Mucosa of descending colon (tissue), 3 donors: ENCODE measurements at regions not wholly inside any gene's neighbourhood (a gene's known extent, or its start where the extent isn't known, plus 50 kb on each side); places are given as distances from the start of the nearest gene placed in this dataset.
"Not testable (repeated sequence)": the region's sequence is repeated elsewhere in the genome, so short reads cannot be mapped to it uniquely, and the experiment has no call there.

Experiments
- ATAC-seq: fragments of 200-7000 bp; cut with Tn5 transposase; one replicate; pipeline ENCODE4 v1.9.1; 2020; ENCODE audit warnings: mild to moderate bottlenecking, moderate library complexity
- DNase-seq, 3 donors: peaks; one replicate each; pipeline ENCODE4 v3.0.0-alpha.2; 2020
- H3K36me3 ChIP-seq: fragments of 200-600 bp; one replicate; pipeline ENCODE4 v1.8.0; 2021; ENCODE audit warnings: low read depth, mild to moderate bottlenecking
- H3K4me1 ChIP-seq: fragments of 200-600 bp; one replicate; pipeline ENCODE4 v1.8.0; 2021; ENCODE audit warnings: low read depth, mild to moderate bottlenecking
- H3K4me3 ChIP-seq: fragments of 200-600 bp; one replicate; pipeline ENCODE4 v1.8.0; 2021; ENCODE audit warnings: mild to moderate bottlenecking
- H3K9me3 ChIP-seq: fragments of 200-600 bp; one replicate; pipeline ENCODE4 v1.8.0; 2021; ENCODE audit warnings: mild to moderate bottlenecking
- CTCF ChIP-seq: fragments of 200-600 bp; IDR thresholded peaks from one replicate; pipeline ENCODE4 v1.8.0; 2022; ENCODE audit warnings: antibody characterized with exemption, mild to moderate bottlenecking
- intact Hi-C, 2 donors: fragments of 100-400 bp; cut with DNase I in 1 of 2; cut with micrococcal nuclease in 1 of 2; formaldehyde crosslinking; loops; one replicate each; pipeline versions ENCODE4 v1.11.0 to v1.11.1; 2022; cut with DNase I, micrococcal nuclease
- donor health status: DM: no; HTN: no; CAD: no; lungs with moderate emphysema.
- donor health status: DM: no; HTN: no; CAD: no.
- donor health status: DM: no; HTN: yes; CAD: no.

DNA sequence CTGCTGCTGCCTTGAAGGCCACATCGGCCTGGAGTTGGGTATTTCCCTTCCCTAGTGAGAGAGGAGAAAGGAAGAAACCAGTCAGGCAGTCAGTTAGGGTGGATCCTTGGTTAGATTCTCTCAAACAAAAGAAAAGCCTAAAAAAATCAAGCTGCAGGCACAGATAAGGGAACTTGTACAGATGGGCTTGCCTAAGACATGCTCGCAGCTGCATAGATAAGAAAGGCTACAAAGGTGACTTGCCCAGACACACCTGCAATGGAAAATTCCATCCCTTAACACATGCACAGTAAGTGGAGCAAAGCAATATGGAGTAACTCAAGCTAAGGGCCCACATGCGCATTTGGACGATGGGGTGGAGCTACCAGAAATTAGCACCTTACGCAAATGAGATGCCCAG lies 199.7 kb upstream of the ARPP21 start:
- no peak overlapping the region for H3K4me3 ChIP-seq
- H3K36me3 ChIP-seq = no peaks in the 10 kb centered on the region
- no peak for DNase-seq
- TF ChIP-seq CTCF = no peak
- no peaks in the 10 kb centered on the region for H3K9me3 ChIP-seq
- no peaks in the 10 kb centered on the region for H3K4me1 ChIP-seq
- intact Hi-C loops = no loop called here
- no peak for ATAC-seq

- no peak for ATAC-seq
Measured at GRCh38 chr3:35440826-35441225, 198.5 kb upstream of the ARPP21 start.

GRCh38 chr3:35446896-35447295 lies 192.4 kb upstream of the ARPP21 start:
- no peak overlapping the region for H3K4me3 ChIP-seq
- no peak for ATAC-seq
- intact Hi-C loops = no loop called here
- DNase-seq = no peak
- H3K9me3 ChIP-seq = no peaks in the 10 kb centered on the region
- no peaks in the 10 kb centered on the region for H3K4me1 ChIP-seq
- no peak for TF ChIP-seq CTCF
- H3K36me3 ChIP-seq = no peaks in the 10 kb centered on the region

More at GRCh38 chr3:35440826-35441225, 198.5 kb upstream of the ARPP21 start:
- no peak for DNase-seq
- no peaks in the 10 kb centered on the region for H3K36me3 ChIP-seq
- no peaks in the 10 kb centered on the region for H3K4me1 ChIP-seq
- intact Hi-C loops = no loop called here
- no peak for TF ChIP-seq CTCF
- H3K4me3 ChIP-seq = no peak overlapping the region
- H3K9me3 ChIP-seq = no peaks in the 10 kb centered on the region

- no peak for ATAC-seq
- Histone ChIP-seq H3K4me1 (no peaks in the 10 kb centered on the region), H3K9me3 (no peaks in the 10 kb centered on the region), H3K4me3 (no peak overlapping the region), H3K36me3 (no peaks in the 10 kb centered on the region)
- intact Hi-C loops = no loop called here
- no peak for TF ChIP-seq CTCF
- no peak for DNase-seq
Measured at GRCh38 chr3:35448121-35448520, 191.2 kb upstream of the ARPP21 start.

DNA sequence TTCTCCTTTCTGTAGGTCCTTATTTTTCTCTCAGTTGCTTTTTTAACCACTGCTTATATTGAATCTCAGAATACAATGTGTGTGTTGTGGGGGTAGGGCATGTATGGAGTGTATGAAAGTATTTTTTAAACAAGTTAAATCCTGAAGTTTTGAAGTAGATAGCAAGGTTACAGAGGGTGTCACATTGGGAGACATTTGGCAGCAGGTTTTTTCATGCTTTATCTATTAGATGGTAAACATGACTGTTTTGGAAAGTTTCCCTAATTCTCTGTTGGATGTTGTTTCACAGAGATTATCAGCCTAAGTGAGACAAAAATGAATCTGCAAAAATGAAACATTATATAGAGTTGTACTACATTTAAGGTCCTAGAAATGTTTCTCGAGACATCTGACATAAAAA lies 190.6 kb upstream of the ARPP21 start:
- TF ChIP-seq CTCF = no peak
- Histone ChIP-seq H3K36me3 (no peaks in the 10 kb centered on the region), H3K4me3 (no peak overlapping the region), H3K9me3 (no peaks in the 10 kb centered on the region), H3K4me1 (no peaks in the 10 kb centered on the region)
- intact Hi-C loops = no loop called here
- ATAC-seq (no peak), DNase-seq (no peak)

- intact Hi-C loops, H3K9me3 ChIP-seq, DNase-seq, H3K4me3 ChIP-seq, ATAC-seq, H3K4me1 ChIP-seq, H3K36me3 ChIP-seq: not testable (repeated sequence)
Measured at GRCh38 chr3:35454819-35455218, 184.5 kb upstream of the ARPP21 start.
